Fibroblast of villous mesenchyme (primary cell): ENCODE measurements at regions not wholly inside any gene's neighbourhood (a gene's known extent, or its start where the extent isn't known, plus 50 kb on each side); places are given as distances from the start of the nearest gene placed in this dataset.

ENCODE experiments used
- DNase-seq: peaks from one replicate; pipeline ENCODE4 v3.0.0-alpha.2; 2010; ENCODE audit warnings: low read depth
- H3K4me3 ChIP-seq: 2 replicates; pipeline ENCODE4 v1.5.1; 2011; ENCODE audit warnings: low read depth, mild to moderate bottlenecking, low read length
- CTCF ChIP-seq: IDR thresholded peaks from 2 replicates; pipeline ENCODE4 v1.5.1; 2012; ENCODE audit warnings: low read depth, mild to moderate bottlenecking, low read length; ENCODE audit not compliant: insufficient read depth

- H3K4me3 ChIP-seq = no peak overlapping the region
- DNase-seq = no peak
- TF ChIP-seq CTCF = no peak
Measured at GRCh38 chr12:41836416-41836815, 308.3 kb downstream of the GXYLT1 start.

DNA sequence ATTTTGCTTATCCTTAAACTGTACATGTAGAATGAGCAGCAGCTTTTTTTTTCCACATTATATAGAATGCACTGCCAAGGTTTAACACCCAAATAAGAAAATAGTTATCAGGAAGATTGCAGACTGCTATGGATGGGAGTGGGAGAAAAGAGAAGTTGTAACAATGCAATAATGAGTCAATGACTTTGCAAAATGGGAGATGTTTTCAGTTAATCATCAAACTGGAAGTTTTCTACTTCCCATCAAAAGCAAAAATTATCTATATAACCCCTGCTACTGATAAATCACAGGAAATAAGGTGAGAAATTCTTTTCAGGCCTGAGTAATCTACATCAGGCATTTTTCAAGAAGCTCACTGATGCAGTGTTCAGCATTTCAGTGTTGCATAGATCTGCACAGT is 309.1 kb downstream of the GXYLT1 start:
- H3K4me3 ChIP-seq = no peak overlapping the region
- DNase-seq = no peak
- no peak for TF ChIP-seq CTCF

- no peak overlapping the region for H3K4me3 ChIP-seq
- no peak for TF ChIP-seq CTCF
- no peak for DNase-seq
Measured at GRCh38 chr12:41819948-41820347, 324.7 kb downstream of the GXYLT1 start.

DNA sequence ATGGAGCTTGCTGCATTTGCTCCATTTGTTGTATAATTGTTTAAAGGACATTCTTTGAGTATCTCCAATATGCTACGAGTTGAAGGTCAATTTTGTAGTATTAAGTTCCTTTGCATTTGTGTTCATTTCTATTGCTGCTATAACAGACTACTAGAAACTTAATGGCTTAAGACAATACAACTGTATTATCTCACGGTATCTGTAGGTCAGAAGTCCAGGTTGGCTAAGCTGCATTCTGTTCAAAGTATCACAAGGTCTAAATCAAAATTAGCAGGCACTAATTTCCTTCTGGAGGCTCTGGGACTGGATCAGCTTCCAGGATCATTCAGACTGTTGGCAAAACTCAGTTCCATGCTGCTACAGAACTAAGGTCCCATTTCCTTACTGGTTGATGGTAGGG is 340.6 kb downstream of the GXYLT1 start:
- no peak for TF ChIP-seq CTCF
- no peak overlapping the region for H3K4me3 ChIP-seq

DNA sequence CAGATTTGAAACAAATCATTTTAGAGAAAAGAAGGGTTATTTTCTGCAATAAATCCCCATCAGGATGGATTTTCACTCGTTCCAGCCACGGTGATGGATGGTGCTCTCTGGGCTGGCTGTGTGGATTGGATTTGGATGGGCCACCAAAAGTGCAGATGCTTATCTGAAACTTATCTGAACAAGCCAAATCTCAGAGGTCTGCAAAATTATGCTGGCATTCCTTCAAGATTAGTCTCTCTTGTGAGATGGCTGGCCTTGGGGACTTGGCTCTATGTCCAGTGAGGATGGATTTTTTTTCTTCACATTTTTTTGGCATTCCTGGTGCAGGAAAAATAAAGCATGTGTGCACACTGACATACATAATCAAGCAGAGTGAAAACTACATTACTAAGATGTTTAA is 341.9 kb downstream of the GXYLT1 start:
- no peak for DNase-seq
- no peak for TF ChIP-seq CTCF
- no peak overlapping the region for H3K4me3 ChIP-seq

More for the DNA sequence above, 340.6 kb downstream of the GXYLT1 start:
- no peak for DNase-seq

GRCh38 chr12:41801261-41801660 is 343.4 kb downstream of the GXYLT1 start:
- H3K4me3 ChIP-seq = no peak overlapping the region
- no peak for TF ChIP-seq CTCF

DNA sequence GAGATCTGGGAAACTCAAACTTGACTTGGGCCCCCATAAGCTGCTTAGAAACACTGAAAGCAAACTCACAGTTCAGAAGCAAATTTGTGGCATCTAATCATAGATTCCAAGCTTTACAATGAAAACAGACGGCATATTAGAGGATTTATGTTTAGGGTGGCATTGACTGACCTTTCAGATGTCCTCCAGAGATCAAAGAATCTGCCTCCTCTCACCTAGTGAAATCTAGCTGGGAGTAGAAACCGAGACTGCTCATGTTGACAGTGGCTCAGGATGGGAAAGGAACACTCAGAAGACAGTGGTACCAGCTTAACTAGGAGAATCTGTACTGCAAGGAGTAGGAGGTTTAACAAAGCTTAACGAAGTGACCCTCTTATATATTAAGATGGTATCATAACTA is 345.0 kb downstream of the GXYLT1 start:
- no peak for DNase-seq
- no peak for TF ChIP-seq CTCF
- H3K4me3 ChIP-seq = no peak overlapping the region

More at GRCh38 chr12:41801261-41801660, 343.4 kb downstream of the GXYLT1 start:
- DNase-seq = no peak
